GM21390 (cell line): ENCODE measurements at regions not wholly inside any gene's neighbourhood (a gene's known extent, or its start where the extent isn't known, plus 50 kb on each side); places are given as distances from the start of the nearest gene placed in this dataset.
"Not testable (repeated sequence)": the region's sequence is repeated elsewhere in the genome, so short reads cannot be mapped to it uniquely, and the experiment has no call there.

Experiments used
- ATAC-seq: cut with Tn5 transposase; IDR thresholded peaks from one replicate; pipeline ENCODE4 v1.9.1; 2021; ENCODE audit not compliant: unreplicated experiment

DNA sequence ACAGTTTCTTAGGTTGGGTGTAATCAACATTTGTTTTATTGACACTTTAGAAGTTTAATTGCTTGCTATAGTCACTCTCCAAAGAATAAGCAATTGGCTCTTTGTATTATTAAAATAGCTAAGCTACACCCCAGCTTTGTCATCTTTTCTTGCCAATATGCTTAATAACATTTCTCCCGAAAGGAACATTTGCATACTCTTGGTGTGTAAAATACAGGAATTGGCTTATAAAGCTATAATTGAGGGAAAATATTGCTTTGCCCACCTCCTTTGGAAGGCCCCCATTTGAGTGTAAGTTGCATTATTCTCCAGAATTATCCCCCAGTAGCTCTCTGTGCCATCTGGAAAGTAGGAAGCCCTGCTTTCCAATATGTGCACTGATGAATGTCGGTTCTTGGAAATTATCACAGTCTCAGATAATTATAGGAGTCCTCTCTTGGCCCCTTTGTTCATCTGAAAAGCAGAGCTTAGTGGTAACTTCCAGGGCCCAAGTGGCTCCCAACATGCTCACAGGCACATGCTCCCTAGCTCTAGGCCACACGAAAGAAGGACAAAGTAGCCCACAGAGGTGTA, 92.4 kb upstream of the B3GAT2 start:
- ATAC-seq = no peak

DNA sequence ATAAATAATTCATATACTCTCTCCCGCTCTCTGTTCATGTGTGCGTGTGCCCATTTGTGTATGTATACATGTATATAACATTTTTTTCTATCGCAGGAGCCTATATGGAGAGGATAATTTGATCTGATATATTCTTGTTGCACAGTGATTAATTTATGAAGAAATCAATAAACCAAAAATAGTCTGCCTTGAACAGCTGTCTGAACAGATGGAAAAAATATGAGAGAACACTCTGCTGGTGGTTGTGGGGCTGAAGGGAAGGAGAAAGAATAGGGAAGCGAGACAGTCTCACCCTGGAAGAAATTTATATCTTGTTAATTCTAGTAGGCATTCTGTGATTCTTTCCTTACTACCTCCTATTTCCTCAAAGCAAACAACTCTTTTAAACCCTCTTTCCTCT, 96.6 kb upstream of the B3GAT2 start:
- ATAC-seq = no peak

DNA sequence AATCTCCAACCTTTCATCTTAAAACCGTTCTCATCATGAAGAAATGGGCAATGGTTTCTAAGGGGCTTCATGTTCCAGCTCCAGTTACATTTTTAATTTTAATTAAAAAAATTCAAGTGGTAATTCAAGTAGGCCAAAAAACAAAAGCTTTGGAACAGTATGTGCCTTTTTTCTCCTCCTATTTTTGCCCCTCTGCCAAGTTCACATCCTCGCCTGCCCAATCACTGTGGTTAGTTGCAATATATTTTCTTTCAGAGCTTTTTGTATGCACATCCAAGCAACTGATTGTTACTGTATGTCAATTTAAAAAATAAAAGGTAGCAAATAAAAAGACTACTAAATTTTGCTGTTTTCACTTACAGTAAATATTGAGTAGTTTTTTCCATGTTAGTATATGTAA, 99.8 kb upstream of the B3GAT2 start:
- ATAC-seq = no peak

DNA sequence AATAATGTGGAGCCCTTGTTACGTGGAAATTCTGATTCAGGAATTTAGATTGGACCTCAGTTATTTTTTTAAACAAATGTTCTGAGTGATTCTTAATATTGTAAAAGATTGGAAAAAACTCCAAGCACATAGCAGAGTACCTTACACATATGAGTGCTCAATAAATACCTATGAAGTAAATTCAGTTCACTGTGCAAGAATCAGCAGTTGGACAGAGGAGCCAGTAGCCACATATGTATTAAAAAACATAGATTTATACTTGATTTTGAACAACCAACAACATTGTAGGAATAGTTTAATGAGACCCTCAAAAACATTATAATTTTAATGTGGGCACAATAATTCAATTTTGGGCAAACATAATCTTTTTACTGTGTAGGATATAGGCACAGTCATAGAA, 109.3 kb upstream of the B3GAT2 start:
- ATAC-seq = no peak

DNA sequence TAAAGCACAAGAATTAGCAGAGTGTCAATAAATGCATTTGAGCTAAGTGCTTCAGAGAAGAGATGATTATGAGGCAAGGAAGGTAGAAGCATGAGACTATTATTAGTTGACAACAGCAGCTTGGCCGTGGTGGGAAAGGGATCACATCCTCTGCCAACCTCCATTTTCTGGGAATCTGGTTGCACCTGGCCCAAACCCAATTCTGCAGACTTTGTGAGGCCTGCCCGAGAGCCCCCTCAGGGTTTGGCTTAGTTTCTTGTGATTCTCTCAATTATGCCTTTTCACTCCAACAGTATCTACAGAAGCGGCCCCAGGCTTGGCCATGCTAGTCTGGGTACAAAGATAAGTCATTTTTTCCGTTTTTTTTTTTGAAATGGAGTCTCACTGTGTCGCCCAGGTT, 111.0 kb upstream of the B3GAT2 start:
- ATAC-seq = no peak

DNA sequence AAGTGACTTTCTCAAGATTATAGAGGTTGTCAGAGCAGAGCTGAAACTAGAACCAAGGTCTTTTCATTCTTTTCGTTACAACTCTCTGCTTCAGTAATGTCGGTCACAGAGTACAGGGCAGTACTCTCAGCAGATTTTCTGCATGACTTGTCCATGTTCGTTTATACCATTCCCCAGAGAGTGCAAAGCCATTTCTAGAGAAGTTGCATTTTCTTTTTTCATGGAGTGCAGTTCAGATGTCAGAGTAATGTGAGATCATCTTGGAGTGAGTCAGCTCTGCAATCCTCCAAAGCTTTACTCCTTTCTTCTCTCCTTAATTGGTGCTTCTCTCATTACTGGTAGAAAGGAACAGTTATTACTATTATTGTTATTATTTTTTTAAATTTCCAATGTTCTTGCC, 115.6 kb upstream of the B3GAT2 start:
- ATAC-seq = no peak

DNA sequence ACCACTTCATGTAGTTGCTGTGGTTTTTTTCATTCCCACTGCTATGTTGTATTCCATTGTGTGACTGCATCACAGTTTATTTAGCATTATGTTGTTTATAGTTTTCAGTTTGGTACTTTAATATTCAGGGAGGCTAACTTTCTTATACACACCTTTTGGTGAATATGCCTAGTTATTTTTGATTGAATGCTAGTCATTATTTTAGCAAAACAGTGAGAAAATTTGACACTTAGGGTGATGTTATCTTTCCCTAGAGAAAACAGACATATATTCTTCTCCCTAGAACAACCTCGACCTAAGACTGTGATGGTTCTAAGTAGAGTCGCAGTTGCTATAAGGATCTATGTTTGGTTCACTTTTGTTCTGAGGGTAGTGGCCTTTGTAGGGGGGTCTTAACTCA, 120.8 kb upstream of the B3GAT2 start:
- ATAC-seq = no peak

DNA sequence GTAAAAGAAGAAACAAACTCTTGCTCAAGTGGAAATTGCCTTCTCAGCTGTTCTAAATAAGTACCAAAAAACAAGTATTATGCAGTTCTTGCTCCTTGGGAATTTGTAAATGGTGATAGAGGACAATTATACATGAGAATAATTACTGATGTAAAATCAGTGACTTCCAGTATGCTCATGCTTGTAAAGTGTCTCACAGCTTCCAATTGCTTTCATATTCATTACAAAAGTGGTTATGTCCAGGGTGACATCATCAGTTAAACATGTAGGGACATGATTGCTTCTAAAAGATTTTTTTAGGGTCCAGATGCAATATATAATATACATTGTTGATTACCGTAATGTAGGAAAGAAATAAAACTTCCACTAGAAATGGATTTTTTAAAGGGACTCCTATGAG, 122.8 kb upstream of the B3GAT2 start:
- ATAC-seq = no peak

DNA sequence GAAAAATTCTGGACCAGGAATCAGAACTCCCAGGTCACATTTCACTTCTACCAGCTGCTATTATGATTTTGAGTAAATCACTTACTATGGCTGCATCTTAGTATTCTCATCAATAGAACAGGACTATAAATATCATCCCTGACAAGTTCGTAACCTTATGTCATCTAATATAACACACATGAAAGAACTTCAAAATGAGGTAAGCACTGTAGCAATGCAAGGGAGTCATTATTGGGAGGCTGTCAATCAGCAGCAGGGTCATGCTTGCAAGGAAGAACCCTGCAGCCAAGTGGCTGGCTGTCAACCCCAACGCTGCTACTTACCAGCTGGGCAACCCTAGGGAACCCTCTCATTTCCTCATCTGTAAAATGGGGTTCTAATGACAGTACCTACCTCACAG, 123.3 kb upstream of the B3GAT2 start:
- ATAC-seq = no peak

DNA sequence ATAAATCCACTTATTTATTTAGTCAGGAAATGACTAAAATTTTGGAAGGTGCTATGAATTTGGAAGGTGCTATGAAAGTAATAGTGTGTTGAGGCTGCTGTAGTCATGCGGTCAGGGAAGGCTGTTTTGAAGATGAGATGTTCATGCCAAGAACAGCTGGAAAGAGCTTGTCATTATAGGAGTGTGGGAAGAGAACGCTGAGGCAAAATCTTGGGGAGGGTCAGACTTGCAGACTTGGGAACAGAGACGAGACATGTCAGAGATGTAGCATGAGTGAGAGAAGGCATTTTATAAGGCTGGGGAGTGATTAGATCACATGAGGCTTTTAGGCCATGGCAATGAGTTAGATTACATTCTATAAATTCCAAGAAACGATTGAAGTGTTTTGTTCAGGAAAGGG, 124.0 kb upstream of the B3GAT2 start:
- ATAC-seq = no peak

DNA sequence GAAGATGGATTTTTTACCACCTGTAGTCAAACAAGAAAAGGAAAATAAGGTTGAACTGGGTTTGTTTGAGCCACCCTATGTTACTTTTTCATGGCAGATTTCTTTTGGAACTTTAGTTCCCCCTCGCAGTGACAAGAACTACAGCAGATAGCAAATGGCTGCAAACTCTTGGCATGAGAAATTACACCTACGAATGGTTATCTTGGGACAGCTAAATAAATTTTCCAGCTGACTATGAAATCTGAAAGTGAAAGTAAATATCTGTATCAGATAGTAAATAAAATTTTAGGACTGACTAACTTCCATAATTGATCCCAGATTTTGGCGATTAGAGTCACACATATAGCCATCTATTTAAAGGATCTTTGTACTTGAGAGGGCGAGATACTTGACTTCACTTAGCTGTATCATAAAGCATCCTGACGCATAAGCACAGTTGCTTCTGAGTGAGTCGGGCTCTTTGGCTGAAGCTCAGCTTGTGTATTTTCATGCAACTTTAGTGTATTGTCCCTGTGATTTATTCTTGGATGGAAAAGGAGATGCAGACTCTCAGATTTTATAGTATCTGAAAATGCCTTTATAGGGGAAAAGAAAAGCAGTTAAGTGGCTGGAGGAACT, 125.3 kb upstream of the B3GAT2 start:
- ATAC-seq = no peak

DNA sequence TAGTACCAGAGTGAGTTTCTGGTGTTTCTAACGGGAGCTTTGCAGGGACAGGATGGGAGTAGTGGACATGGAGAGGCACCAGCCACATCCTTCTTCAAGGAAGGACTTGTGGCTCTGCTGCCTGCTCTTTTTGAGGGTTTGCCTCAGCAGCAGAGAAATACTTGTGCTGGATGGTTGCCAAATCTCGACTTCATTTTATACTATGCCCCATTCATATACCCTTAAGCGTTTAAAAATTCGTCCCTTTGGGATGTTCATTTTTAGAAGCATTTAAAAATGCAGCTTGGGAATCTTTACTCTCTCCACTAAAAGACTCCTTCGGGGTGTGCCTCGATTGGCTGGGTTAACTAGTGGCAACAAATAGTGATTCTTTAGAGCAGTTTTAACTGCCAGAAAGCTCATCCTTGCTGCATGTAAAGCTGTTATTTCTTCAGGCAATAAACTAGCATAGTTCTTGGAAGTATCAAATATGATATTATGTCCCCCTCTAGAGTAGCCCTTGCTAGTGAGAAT, 126.5 kb upstream of the B3GAT2 start:
- no peak for ATAC-seq

DNA sequence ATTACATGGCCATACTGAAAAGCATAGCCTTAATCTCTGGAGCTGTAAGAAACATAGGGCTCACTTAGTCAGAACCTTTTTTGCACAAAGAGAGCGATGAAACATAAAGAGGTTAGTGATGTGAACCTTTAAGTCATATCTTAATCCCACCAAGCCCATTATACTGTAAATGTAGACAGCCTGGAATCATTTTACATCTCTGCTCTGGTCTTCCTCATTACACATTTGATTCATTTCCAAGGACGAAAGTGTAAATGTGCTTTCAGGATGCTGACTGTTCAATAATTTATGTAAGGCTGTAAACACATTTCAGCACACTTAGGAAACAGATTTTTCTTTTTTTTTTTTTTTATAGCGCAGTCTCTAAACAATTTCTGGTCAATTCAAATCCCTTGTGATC, 131.3 kb upstream of the B3GAT2 start:
- no peak for ATAC-seq

DNA sequence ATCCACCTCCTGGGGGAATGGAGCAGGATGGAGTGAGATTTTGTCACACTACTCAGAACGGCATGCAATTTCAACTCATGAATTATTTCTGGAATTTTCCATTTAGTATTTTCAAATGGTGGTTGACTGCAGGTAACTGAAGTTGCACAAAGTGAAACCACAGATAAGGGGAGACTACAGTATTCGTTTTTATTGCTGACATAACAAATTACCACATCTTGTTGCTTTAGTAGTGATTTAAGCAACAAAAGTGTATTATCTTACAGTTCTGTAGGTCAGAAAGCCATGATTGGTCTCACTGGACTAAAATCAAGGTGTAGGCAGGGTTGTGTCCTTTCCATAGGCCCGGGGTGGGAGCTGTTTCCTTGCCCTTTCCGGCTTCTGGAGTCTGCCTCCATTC, 133.4 kb upstream of the B3GAT2 start:
- ATAC-seq = no peak

DNA sequence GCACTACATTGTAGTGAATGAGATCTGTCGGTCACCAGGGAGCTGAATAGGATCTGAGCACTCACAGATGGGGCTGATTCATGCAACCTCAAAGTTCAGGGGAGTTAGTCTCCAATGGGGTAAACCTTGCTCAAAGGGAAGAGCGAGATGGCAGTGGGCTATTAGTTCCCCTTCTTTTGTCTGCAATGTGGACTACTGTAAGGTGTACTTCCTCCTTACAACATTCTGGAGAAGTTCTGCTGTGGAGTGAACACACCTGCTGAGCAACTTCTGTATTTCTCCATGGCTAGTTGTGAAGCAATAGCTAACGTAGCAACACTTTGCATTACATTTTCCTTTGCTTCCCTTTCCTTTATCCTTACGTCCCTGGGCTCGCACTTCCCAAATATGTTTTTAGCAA, 134.3 kb upstream of the B3GAT2 start:
- no peak for ATAC-seq

DNA sequence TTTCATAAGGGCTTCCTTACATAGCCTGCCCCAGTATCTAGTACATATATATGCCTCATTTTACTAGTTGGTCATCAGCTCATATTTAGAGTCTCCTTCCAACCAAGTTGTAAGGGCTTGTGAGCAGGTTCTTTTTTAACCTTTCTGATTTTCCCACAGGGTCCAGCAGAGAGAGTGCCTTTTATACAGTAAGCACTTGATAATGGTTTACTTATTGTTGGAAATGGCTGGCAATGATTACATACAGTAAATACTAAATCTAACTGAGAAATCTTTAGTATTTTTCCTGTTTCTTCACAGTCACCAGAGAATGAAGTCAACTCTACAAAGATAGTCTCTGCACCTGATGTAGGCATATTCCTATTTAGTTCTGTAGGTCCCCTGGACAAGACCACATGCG, 135.1 kb upstream of the B3GAT2 start:
- no peak for ATAC-seq

DNA sequence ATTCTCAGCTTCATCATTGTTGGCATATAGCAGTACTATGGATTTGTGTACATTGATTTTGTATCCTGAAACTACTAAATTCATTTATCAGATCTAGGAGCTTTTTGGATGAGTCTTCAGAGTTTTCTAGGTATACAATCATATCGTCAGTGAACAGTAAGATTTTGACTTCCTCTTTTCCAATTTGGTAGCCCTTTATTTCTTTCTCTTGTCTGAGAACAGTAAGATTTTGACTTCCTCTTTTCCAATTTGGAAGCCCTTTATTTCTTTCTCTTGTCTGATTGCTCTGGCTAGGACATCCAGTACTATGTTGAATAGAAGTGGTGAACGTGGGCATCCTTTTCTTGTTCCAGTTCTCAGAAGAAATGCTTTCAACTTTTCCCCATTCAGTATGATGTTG, 140.4 kb upstream of the B3GAT2 start:
- ATAC-seq = not testable (repeated sequence)

DNA sequence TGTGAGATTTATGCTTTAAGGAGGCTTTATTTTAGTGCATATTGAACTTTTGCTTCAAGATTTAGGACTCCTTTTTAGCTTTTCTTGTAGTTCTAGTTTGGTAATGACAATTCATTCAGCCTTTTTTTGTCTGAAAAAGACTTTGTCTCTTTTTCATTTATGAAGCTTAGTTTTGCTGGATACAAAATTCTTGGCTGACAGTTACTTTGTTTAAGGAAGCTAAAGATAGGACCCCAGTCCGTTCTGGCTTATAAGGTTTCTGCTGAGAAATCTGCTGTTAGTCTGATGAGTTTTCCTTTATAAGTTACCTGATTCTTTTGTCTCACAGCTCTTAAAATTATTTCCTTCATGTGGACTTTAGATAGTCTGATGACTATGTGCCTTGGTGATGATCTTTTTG, 142.8 kb upstream of the B3GAT2 start:
- ATAC-seq = no peak

DNA sequence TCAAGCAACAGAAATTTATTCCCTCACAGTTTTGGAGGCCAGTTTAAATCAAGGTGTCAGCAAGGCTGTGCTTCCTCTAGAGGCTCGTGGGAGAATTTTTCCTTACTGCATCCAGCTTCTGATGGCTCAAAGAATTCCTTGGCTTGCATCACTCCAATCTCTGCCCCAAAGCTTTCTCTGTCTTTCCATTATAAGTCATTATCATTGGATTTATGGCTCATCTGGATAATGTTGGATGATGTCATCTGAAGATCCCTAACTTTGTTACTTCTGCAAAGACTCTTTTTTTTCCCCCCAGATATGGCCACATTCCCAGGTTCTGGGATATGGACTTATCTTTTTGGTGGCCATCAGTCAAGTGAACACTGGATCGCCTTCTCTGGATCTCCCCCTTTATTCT, 146.3 kb upstream of the B3GAT2 start:
- no peak for ATAC-seq

DNA sequence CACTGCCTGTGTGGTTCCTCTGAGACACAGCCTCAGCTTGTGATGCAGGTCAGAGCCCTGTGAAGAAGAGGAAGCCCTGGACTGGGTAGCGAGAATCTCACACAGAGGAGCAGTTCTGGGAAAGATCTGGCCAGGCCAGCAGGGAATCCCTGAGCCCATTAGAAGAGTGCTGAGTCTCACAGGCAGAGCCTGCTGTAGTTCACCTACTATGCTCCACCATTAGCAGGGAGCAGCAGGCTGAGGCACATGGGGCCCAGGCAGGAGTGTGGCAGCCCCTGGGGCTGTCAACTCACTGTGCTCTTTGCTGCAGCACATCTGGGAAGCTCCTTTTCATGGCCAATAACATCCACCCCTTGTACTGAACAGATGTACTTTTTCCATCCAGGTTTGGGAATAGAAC, 146.8 kb upstream of the B3GAT2 start:
- no peak for ATAC-seq

DNA sequence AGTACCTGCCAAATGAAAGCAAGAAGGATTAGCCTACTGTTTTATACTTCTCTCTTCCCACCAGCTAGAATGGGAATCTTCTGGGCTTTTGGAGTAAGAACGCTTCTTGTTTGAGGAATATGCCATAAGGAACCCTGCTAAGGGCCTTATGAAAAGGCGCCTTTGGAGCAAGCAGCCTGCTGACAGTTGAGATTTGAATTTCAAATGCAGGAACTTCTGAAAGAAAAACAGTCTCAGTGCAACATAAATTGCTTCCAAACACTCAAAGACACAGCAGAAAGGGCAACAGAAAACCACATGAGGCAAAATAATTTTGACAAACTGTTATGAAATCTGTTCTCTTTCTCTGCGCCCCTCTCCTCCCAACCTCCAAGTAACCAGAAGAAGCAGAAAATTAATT, 149.4 kb upstream of the B3GAT2 start:
- no peak for ATAC-seq

DNA sequence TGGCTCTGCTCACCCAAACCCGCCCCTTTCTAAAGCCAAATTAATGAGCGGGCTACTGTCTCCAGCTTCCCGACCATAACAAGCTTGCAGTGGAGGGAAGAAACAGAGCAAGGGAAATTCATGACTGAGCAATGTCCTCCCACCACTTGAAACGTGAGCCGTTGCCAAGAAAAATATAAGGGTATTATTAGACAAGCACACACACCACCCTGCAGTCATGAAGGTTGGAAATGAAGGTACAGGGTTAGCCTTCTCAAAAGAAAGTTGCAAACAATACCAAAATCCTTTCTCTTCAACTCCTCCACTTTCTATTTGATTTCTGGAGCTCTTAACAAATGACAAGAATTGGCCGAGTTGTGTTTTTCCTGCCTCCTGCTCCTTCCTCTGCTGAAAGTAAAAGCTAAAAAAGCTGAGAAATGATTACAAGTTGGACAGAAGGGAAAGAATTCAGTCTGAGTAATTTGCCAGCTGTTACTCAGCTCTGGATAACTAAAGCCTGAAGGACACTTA, 151.1 kb upstream of the B3GAT2 start:
- no peak for ATAC-seq

DNA sequence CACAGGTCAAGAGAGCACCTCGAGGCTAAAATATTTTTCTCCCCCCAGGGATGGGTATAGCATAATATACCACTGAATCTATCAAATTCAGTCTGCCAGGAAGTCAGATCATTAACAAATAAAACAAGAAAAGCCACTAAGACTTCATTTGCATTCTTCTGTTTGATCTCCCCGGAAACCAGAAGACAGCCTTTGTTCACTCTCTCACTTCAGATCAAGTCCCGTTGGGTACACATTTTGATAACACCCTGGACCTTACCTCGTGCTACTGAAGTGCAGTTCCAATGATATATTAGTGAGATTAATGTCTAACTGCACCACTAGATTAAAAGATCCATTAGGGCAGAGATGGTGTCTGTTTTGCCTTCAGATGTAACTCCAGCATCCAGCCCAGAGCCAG, 157.7 kb upstream of the B3GAT2 start:
- ATAC-seq = no peak
